Glutamatergic neuron (in vitro differentiated cells): ENCODE measurements at regions not wholly inside any gene's neighbourhood (a gene's known extent, or its start where the extent isn't known, plus 50 kb on each side); places are given as distances from the start of the nearest gene placed in this dataset.
"Not testable (repeated sequence)": the region's sequence is repeated elsewhere in the genome, so short reads cannot be mapped to it uniquely, and the experiment has no call there.

Experiments
- DNase-seq: peaks from one replicate; pipeline ENCODE4 v3.0.0; 2022
- H3K27ac Mint-ChIP-seq: one replicate; pipeline ENCODE4 v1.8.0; 2020; ENCODE audit warnings: mild to moderate bottlenecking, mixed read lengths, inconsistent platforms; ENCODE audit not compliant: unreplicated experiment
- H3K27me3 Mint-ChIP-seq: one replicate; pipeline ENCODE4 v1.8.0; 2020; ENCODE audit warnings: mild to moderate bottlenecking, moderate library complexity, mixed read lengths, inconsistent platforms; ENCODE audit not compliant: unreplicated experiment
- H3K36me3 Mint-ChIP-seq: one replicate; pipeline ENCODE4 v1.8.0; 2020; ENCODE audit warnings: mild to moderate bottlenecking, mixed read lengths, inconsistent platforms; ENCODE audit not compliant: unreplicated experiment
- H3K4me1 Mint-ChIP-seq: one replicate; pipeline ENCODE4 v1.8.0; 2020; ENCODE audit warnings: mild to moderate bottlenecking, low read depth, mixed read lengths, inconsistent platforms; ENCODE audit not compliant: unreplicated experiment
- H3K4me3 Mint-ChIP-seq: one replicate; pipeline ENCODE4 v1.8.0; 2020; ENCODE audit warnings: mild to moderate bottlenecking, mixed read lengths, inconsistent platforms; ENCODE audit not compliant: unreplicated experiment
- H3K9me3 Mint-ChIP-seq: one replicate; pipeline ENCODE4 v1.8.0; 2020; ENCODE audit warnings: mild to moderate bottlenecking, moderate library complexity, mixed read lengths, inconsistent platforms; ENCODE audit not compliant: unreplicated experiment
- CTCF ChIP-seq: fragments of 200-600 bp; sonication (generic); IDR thresholded peaks from one replicate; pipeline ENCODE4 v1.5.0; 2021; ENCODE audit not compliant: partially characterized antibody, unreplicated experiment

- no peak overlapping the region for H3K4me3 Mint-ChIP-seq
- TF ChIP-seq CTCF: no peak
- no peaks in the 10 kb centered on the region for H3K9me3 Mint-ChIP-seq
- no peak overlapping the region for H3K27ac Mint-ChIP-seq
- peaks cover 4% of the 10 kb centered on the region for H3K36me3 Mint-ChIP-seq
- DNase-seq: no peak
- H3K4me1 Mint-ChIP-seq: no peaks in the 10 kb centered on the region
- H3K27me3 Mint-ChIP-seq: no peaks in the 10 kb centered on the region
Measured at GRCh38 chr15:92749946-92750345, 94.4 kb upstream of the FAM174B start.

GRCh38 chr15:92751528-92751927 is 96.0 kb upstream of the FAM174B start:
- DNase-seq: no peak
- no peaks in the 10 kb centered on the region for H3K27me3 Mint-ChIP-seq

GRCh38 chr15:92753591-92753990 is 98.0 kb upstream of the FAM174B start:
- no peak overlapping the region for H3K4me3 Mint-ChIP-seq

More at GRCh38 chr15:92751528-92751927, 96.0 kb upstream of the FAM174B start:
- no peaks in the 10 kb centered on the region for H3K4me1 Mint-ChIP-seq
- H3K4me3 Mint-ChIP-seq: no peak overlapping the region
- no peak overlapping the region for H3K27ac Mint-ChIP-seq
- no peak for TF ChIP-seq CTCF
- H3K36me3 Mint-ChIP-seq: no peaks in the 10 kb centered on the region
- no peaks in the 10 kb centered on the region for H3K9me3 Mint-ChIP-seq

GRCh38 chr15:92763459-92763858 is 107.9 kb upstream of the FAM174B start:
- H3K27ac Mint-ChIP-seq: no peak overlapping the region
- no peaks in the 10 kb centered on the region for H3K4me1 Mint-ChIP-seq
- no peak for TF ChIP-seq CTCF
- no peaks in the 10 kb centered on the region for H3K27me3 Mint-ChIP-seq
- H3K9me3 Mint-ChIP-seq: no peaks in the 10 kb centered on the region
- H3K36me3 Mint-ChIP-seq: no peaks in the 10 kb centered on the region
- no peak for DNase-seq
- H3K4me3 Mint-ChIP-seq: no peak overlapping the region

More at GRCh38 chr15:92753591-92753990, 98.0 kb upstream of the FAM174B start:
- H3K4me1 Mint-ChIP-seq: no peaks in the 10 kb centered on the region
- H3K27me3 Mint-ChIP-seq: peaks cover 2% of the 10 kb centered on the region
- H3K27ac Mint-ChIP-seq: no peak overlapping the region
- no peak for DNase-seq
- no peak for TF ChIP-seq CTCF
- H3K36me3 Mint-ChIP-seq: no peaks in the 10 kb centered on the region
- H3K9me3 Mint-ChIP-seq: no peaks in the 10 kb centered on the region

- H3K4me3 Mint-ChIP-seq, DNase-seq, H3K27me3 Mint-ChIP-seq, H3K27ac Mint-ChIP-seq, H3K9me3 Mint-ChIP-seq, H3K4me1 Mint-ChIP-seq, H3K36me3 Mint-ChIP-seq: not testable (repeated sequence)
Measured at GRCh38 chr15:92768131-92768530, 112.6 kb upstream of the FAM174B start.

- H3K27ac Mint-ChIP-seq: no peak overlapping the region
- no peak for DNase-seq
- H3K36me3 Mint-ChIP-seq: peaks cover 5% of the 10 kb centered on the region
- no peaks in the 10 kb centered on the region for H3K27me3 Mint-ChIP-seq
- no peak for TF ChIP-seq CTCF
- H3K4me1 Mint-ChIP-seq: no peaks in the 10 kb centered on the region
- no peak overlapping the region for H3K4me3 Mint-ChIP-seq
- peaks cover 4% of the 10 kb centered on the region for H3K9me3 Mint-ChIP-seq
Measured at GRCh38 chr15:92770641-92771040, 115.1 kb upstream of the FAM174B start.
